HG03139 (cell line): ENCODE measurements at regions not wholly inside any gene's neighbourhood (a gene's known extent, or its start where the extent isn't known, plus 50 kb on each side); places are given as distances from the start of the nearest gene placed in this dataset.
A peak's percentile ranks its signal among the peaks of the same experiment; 100 is the strongest.
"Not testable (repeated sequence)": the region's sequence is repeated elsewhere in the genome, so short reads cannot be mapped to it uniquely, and the experiment has no call there.

Experiments
- ATAC-seq: cut with Tn5 transposase; IDR thresholded peaks from one replicate; pipeline ENCODE4 v1.9.1; 2021; ENCODE audit not compliant: unreplicated experiment

- no peak for ATAC-seq
Observed at GRCh38 chr9:30127371-30127770, 2257.1 kb upstream of the ACO1 start.

GRCh38 chr9:30140407-30140806 lies 2244.0 kb upstream of the ACO1 start:
- ATAC-seq: no peak

GRCh38 chr9:30160570-30160969 lies 2223.9 kb upstream of the ACO1 start:
- ATAC-seq: no peak

GRCh38 chr9:30172206-30172605 lies 2212.2 kb upstream of the ACO1 start:
- ATAC-seq: no peak

GRCh38 chr9:30178610-30179009 lies 2205.8 kb upstream of the ACO1 start:
- no peak for ATAC-seq

GRCh38 chr9:30193421-30193820 lies 2191.0 kb upstream of the ACO1 start:
- ATAC-seq: no peak

- no peak for ATAC-seq
Observed at GRCh38 chr9:30196941-30197340, 2187.5 kb upstream of the ACO1 start.

- no peak for ATAC-seq
Observed at GRCh38 chr9:30197453-30197852, 2187.0 kb upstream of the ACO1 start.

- no peak for ATAC-seq
Observed at GRCh38 chr9:30197954-30198353, 2186.5 kb upstream of the ACO1 start.

GRCh38 chr9:30198463-30199309 lies 2185.8 kb upstream of the ACO1 start:
- no peak for ATAC-seq

- ATAC-seq: no peak
Observed at GRCh38 chr9:30201024-30201423, 2183.4 kb upstream of the ACO1 start.

GRCh38 chr9:30235068-30235467 lies 2149.4 kb upstream of the ACO1 start:
- no peak for ATAC-seq

GRCh38 chr9:30235564-30235963 lies 2148.9 kb upstream of the ACO1 start:
- no peak for ATAC-seq

GRCh38 chr9:30239878-30240277 lies 2144.6 kb upstream of the ACO1 start:
- ATAC-seq: no peak

GRCh38 chr9:30243467-30243866 lies 2141.0 kb upstream of the ACO1 start:
- ATAC-seq: no peak

- no peak for ATAC-seq
Observed at GRCh38 chr9:30244877-30245276, 2139.6 kb upstream of the ACO1 start.

- no peak for ATAC-seq
Observed at GRCh38 chr9:30250872-30251271, 2133.6 kb upstream of the ACO1 start.

- ATAC-seq: no peak
Observed at GRCh38 chr9:30258094-30258493, 2126.3 kb upstream of the ACO1 start.

GRCh38 chr9:30280229-30280900 lies 2104.1 kb upstream of the ACO1 start:
- ATAC-seq: peak; percentile 64

- ATAC-seq: no peak
Observed at GRCh38 chr9:30289435-30289834, 2095.0 kb upstream of the ACO1 start.

GRCh38 chr9:30292026-30292425 lies 2092.4 kb upstream of the ACO1 start:
- ATAC-seq: not testable (repeated sequence)

GRCh38 chr9:30293231-30293630 lies 2091.2 kb upstream of the ACO1 start:
- no peak for ATAC-seq
